GM19025 (cell line): ENCODE measurements at regions not wholly inside any gene's neighbourhood (a gene's known extent, or its start where the extent isn't known, plus 50 kb on each side); places are given as distances from the start of the nearest gene placed in this dataset.

Source experiments
- ATAC-seq: cut with Tn5 transposase; IDR thresholded peaks from one replicate; pipeline ENCODE4 v1.9.1; 2021; ENCODE audit warnings: mild to moderate bottlenecking, low read depth, moderate library complexity; ENCODE audit not compliant: unreplicated experiment

DNA sequence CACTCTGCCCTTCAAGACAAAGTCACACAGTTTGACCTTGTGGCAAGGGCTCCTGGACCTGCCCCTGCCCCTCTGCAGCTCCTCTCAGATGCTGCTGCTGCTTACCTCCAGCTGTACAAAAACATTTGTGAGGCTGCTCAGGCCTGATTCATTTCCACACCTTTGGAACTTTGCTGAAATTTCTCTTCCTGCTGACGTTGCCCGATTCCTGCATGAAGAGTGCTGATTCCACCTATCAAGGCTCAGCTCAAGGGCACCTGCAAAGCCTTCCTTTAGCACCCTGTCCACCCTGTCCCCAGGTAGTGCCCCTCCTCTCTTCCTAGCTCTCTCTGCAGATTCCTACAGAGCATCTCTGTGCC, 738.3 kb upstream of the HS6ST1 start:
- ATAC-seq: no peak

DNA sequence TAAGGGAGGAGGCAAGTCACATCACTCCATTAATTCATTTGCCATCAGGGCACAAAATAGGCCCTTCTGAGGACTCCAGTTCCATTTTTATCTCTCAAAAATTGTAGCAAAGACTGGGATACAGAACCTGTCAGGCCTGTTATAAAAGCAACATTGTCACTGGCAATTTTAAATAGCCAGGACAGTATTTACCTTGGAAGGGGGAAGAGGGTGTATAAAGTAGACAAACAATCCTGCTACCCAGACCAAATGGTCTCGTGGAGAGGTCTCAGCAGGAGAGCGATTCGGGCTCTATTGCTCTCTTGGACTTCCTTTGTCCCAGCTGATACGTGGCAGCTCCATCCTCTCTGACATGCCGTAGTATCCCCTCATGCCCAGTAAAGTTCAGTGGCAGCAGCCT, 740.3 kb upstream of the HS6ST1 start:
- ATAC-seq: no peak

DNA sequence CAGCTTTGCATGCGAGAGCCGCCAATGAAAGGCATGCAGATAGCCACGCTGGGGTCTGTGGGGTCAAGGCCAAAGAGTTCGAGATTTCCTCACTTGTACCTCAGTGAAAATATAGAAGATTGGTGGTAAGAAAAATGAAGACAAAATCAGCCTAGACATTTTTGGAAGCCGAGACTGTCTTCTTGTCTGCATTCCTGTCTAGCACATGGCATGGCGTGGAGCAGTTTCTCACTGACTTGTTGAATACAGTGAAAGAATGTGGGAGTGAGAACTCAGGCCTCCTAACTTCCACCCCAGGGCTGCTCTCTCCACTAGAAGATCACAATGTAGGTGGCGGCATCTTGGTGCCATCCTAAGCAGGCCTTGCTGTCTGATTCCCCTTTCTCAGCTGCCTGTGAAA, 740.8 kb upstream of the HS6ST1 start:
- no peak for ATAC-seq

DNA sequence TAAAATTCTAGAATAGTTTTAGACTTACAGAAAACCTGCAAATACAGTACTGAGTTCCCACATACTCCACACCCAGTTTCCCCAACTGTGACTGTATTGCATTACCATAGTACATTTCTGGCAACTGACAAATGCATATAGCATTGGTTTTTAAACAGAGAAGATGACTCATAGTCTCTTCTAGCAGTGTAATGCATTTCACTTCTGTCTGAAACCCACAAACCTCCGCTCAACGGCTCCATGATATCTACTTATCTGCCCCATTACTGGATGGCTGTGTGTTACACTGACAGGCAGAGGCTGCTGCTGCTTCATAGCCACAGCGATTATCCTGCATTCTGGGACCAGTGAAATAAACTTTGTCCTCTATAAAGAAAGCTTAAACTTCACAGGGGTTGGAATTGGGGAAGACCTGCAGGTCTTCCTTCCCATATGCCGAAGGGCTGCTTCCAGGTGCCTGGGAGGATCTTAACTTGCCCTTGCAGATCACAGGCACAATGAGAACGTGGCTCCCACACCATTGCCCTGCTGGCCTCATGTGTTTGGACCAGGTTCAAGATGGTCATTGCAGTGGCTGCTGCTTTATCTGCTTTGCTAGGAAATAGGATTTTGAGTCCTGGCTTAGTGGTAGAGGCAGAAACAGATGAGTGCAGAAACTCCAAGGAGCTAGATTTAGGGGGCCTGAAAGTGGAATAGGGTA, 742.6 kb upstream of the HS6ST1 start:
- ATAC-seq: no peak

DNA sequence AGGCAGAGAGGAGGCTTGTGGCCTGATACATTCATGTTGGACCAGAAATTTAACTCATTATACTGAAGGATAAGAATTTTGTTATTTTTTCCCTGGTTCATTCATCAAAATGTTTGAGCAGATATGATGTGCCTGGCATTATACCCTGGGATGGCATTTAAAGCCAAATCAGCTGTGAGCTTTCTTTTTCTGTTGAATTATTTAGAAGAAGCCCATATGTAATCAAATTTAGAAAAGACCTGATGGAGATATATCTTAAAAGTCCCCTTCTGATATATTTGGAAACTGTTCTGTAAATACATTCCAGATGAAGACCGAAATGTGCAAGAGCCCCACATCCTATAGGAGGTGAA, 743.1 kb upstream of the HS6ST1 start:
- ATAC-seq: no peak

DNA sequence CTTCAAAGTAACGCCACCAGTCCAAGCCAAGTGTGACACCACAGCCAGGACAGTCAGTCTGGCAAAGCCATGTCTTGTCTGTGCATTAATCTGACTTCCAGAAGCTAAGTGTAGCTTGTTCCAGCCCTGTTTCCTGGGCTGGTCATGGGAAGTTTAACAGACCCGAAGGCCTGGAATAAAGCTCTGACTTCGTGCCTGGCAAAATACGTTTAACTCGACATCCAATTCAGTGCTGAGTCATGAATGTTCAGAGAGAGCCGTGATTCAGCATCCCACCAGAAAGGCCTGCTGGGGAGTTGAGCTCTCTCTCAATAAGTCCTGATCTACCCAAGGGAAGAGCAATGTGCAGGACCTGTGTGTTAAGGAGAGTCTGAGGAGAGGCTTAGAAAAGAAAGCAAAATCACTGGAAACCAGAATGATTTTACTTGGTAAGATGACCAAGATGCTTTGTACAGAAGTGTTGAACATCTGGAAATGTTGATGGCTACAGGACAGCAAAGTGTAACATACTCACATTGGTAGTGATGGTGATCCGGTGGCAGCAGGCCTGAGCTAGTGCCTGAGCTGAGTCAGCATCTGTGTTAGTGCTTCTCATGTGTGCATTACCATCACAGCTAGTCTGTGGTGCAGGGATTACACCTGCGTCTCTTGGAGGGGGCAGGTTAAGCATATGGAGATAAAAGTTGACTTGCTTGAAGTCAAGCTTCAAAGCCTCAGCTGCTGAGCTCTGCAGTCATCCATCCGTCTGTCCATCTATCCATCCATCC, 743.7 kb upstream of the HS6ST1 start:
- ATAC-seq: no peak

DNA sequence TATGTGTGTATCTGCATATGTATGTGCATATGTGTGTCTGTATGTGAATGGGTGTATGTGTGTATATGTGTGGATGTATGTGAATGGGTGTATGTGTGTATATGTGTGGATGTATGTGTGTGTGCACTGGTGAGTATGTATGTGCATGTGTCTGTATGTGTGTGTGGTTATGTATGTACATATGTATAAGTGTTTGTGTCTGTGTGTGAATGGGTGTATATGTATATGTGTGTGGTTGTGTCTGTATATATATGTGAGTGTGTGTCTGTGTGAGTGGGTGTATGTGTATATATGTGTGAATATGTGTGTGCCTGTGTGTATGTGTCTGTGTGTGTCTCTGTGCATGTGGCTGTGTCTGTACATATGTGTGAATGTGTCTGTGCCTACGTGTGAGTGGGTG, 748.4 kb upstream of the HS6ST1 start:
- no peak for ATAC-seq

DNA sequence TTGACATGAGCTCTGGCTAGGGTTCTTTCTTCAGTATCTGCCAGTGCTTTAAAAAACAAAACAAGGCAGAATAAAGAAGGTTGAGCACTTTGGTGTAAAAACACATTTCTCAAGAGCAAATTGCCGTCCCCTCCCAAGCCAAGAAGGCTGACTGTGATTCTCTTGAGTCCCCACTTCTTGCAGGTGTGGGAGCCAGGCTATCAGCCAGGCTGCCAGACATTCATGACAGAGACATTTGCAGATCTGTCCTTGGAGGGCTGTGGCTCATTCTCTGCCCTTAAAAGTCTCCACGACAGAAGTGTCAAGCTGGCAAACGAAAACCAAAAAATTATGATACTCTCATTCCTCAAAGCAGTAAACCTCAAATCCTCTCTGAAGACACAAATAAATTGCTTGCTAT, 749.3 kb upstream of the HS6ST1 start:
- ATAC-seq: no peak

DNA sequence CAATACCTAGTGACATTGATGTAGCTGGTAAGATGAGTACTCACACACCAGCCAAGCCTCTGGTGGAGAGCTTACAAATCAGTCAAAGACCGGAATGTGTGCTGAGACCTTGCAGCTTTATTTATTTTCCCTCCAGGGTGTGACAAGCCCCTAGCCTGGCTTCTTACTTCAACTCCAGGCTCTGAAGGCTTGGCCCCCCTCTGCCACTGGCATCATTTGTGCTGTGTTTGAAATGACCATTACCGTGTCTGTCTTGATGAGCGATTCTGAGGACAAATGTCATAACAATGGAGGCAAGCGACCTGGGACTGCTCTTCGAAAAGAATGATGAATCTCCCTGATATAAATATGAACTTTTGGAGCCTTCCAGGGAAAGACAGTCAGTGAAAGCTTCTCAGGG, 749.9 kb upstream of the HS6ST1 start:
- no peak for ATAC-seq

DNA sequence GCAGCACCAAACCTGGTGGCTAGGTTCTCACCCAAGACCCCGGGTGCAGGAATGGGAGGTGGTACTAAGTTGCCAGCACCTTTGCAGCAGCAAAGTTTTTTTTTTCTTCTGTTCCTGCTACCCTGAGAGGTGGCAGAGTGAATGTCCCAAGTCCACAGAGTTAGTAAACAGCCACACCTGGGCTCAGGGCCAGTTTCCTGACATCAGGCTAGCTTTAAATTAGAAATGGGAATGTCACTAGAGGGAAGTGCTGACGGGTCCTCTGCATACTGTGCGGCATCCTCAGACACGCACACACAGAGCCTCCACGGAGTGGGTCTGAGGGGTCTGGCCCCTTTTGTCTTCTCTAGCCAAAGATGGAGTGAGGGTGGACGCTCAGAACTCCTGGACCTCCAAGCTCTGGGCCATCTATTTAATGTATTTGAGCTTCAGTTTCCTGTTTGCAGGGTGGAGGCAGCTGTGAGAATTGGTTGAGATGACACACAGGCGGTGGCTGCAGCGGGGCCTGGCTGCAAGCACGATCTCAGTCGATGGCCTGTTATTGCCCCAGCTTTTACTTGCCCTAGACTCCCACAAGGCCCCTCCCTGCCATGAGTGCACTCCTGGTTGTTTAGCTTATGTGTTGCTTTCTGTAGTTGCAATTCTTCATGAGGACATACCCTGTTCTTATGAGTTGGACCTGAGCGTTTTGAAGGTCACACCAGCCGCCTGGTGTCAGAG, 751.4 kb upstream of the HS6ST1 start:
- ATAC-seq: no peak

DNA sequence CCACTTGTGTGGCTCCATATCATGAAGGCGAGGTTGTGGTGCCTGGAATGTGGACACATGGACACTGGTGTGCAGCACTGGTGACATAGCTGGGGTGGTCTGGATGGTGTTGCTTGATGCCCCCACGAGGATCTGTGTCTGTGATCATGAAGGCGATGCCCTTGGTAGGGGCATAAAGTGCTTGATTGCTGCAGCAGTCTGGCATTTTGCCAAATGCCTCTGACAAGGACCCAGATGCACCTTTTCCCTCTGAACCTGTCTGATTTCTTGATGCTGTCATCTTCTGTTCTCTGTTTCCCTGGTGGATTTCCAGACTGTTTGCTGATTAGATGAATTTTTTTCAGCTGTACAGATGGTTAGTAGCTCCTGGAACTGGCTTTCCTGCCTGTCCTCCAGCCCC, 752.0 kb upstream of the HS6ST1 start:
- ATAC-seq: no peak

DNA sequence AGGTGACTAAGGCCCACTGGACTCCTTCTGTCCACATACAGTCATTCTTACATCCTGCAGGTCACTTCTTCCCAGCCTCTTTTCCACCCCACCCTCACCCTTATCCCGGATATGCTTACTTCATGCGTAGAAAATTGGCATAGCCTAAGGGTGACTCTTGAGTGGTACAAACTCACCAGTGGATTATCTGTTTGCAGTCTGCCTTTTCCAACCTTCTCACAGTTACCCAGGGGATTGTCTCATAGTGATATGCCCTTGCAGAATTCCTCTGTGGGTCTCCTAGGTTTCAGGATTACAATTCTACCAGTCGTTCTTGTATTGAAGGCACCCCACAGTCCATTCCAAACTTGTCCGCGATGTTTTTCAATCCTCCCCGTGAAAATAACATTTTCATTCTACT, 752.9 kb upstream of the HS6ST1 start:
- no peak for ATAC-seq

DNA sequence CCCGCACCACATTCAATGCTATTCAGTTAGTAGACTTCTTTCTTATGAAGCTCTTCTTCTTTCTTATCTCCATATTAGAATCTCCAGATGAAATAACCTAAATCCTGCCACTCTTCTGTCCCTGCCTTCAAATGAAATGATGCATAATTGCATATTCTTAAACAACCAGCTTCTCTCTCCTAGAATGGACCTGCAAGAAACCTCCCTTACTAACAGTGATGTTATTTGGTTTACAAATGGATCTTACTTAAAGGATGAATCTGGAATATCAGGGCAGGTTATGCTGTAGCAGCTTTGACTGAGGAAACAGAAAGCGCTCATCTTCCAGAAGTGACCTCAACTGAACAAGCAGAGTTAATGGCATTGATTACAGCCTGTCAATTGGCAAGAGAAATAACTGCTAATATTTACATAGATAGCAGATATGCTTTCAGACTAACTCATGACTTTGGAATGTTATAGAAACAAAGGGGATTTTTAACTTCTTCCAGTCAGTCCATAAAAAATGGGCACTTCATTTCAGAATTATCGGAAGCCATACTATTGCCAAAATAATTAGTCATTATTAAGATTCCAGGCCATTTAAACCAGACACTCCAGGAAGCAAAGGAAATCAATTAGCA, 755.7 kb upstream of the HS6ST1 start:
- ATAC-seq: no peak

DNA sequence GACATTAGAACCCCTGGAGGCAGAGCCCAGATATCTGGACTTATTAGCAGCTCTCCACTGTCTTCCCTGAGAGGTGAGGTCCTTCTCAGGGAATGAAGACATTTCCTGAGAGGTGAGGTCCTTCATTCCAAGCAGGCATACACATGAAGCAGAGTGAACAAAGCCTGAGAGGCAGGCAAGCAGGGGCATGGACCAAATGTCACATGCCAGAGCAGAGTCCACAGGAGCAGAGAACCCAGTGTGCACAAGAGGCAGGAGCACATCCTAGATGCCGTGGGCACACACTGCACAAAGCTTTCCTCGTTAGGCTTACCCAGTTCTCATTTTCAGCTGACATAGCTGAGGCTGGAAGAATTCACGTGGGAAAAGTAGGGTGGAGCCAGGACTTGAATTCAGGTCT, 759.9 kb upstream of the HS6ST1 start:
- ATAC-seq: no peak

DNA sequence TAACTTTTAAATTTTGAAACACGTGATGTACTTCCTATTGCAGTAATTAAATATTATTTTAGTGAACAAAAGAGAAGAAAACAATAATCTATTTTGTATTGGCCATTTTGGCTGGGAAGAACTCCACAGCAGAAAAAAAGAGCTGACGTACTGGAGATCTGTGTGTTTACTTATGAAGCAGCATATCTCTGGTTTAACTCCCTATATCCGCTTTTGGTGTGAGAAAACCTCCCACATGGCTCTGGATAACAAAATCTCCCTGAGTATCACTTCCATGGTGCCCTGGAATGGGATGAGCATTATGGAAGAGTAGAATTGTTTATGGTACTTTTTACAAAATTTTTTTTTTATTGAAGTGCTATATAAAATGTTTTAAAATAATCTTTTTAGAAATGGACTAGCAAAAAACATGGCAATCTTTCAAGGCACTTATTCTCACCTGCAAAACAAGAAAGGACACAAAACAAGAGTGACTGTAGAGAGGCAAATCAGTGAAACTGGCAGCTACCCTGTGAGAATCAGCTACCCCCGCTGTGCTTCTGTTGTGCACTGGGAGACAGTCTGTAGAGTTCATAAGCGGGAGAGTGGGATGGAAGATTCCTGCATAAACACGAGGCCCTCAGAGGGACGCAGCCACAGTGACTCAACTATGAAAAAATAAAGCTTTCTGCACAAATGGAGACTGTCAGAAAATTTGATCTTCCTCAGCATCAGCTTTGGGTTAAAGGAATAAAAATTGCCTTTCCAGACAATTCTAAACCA, 762.2 kb upstream of the HS6ST1 start:
- no peak for ATAC-seq

DNA sequence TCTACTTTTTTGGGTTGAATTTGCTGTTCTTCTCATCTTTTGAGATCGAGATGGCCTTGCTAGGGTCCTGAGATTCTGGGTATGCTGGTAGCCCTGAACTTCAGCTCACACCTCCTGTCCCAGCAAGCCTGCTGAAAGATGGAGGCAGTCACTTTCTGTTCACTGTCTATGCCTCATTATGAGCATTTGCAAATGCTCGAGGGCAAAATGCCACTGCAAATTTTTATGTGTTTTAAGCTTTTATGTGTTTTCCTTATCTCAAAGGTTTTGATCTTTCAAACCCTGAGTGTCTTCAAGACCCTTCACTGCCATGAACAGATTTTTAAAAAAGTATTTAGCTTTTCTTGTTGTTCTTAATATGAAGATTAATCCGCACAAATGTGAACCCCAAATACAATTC, 766.7 kb upstream of the HS6ST1 start:
- ATAC-seq: no peak

DNA sequence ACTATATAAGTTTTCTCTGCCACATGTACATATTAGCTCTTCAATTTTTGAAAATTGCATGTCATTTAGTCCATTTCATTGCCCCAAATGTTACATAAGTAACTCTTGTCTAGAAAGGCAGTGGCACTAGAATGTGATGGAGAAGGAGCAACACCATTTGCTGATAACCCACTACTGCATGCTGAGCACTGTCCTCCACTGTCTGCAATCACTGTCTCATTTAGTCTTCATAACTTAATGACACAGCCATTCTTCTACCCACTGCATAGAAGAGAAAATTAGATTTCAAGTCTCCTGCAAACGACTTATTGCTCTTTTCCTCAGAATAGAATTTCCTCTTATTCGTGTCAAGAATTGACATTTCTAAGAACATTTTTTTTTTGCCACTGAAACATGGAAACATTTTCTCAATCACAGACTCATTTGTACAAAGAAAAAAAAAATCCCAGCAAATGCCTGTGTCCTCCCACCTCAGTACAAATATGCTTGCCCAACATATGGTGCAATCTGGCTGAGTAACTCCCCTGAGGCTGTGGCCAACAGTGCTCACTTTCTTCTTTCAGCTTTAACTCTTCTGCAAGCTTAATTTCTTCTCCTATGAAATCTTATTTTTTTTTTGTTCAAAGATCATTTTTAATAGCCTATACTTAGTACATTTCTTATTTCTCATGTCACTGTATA, 768.6 kb upstream of the HS6ST1 start:
- no peak for ATAC-seq

DNA sequence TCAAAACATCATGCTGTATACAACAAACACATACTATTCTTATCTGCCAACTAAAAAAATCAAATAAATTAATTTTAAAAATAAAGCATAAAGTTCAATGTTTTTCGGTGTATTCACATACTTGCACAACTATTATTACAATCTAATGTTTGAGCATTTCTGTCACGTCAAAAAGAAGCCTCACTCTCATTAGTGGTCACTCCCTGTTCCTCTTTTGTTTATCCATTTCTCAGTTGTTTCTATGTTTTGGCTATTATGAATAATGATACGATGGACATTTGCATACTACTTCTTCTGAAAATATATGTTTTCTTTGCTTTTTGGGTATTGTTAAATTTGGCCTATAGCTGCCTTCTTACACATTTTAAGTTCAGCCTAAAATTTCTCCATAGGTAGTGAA, 773.0 kb upstream of the HS6ST1 start:
- ATAC-seq: no peak

DNA sequence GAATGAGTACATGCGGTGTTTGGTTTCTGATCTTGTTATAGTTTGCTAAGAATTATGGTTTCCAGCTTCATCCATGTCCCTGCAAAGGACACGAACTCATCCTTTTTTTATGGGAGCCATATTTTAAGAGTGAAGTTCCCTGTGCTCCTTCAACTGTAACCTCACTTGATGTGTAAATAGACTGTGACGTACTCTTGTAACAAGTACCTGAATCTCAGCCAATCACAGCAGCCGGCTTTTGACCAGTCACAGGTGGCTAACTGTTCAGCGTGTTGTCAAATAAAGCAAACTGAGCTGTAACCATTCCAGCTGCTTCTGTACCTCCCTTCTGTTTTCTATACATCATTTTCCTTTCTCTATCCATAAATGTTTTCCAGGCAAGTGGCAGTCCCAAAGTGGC, 774.3 kb upstream of the HS6ST1 start:
- ATAC-seq: no peak

DNA sequence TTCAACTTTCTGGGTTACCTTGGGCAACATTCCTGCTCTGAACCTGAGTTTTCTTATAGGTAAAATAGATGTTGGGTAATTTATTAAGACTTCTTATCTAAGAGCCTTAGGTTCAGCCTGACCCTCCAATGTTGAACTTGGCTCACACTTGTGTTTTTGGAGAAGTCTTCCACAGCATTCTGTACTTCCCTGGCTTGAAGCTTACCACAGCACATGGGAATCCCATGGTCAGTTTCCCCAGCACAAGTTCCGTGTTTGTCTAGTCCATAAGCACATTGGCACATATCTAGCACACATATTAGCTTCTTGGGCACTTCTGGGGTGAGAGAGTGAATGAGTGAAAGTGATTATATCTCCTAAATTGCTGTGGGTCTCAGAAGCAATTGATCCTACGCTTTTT, 782.5 kb upstream of the HS6ST1 start:
- no peak for ATAC-seq
